Activated CD8-positive, alpha-beta memory T cell treated with anti-CD3 and anti-CD28 coated beads, Interleukin-2, amount 50 U/mL, for 1 hour (primary cell): ENCODE measurements at regions not wholly inside any gene's neighbourhood (a gene's known extent, or its start where the extent isn't known, plus 50 kb on each side); places are given as distances from the start of the nearest gene placed in this dataset.

Source experiments
- DNase-seq: peaks from one replicate; pipeline ENCODE4 v3.0.0-alpha.2; 2020; ENCODE audit errors: extremely low read depth

- no peak for DNase-seq
These were observed 1938.0 kb upstream of the PIK3C3 start for GRCh38 chr18:40017021-40017420.

GRCh38 chr18:40016405-40016804 is 1938.6 kb upstream of the PIK3C3 start:
- no peak for DNase-seq

- no peak for DNase-seq
These were observed 1941.9 kb upstream of the PIK3C3 start for GRCh38 chr18:40013001-40013609.

- DNase-seq, result no peak
These were observed 1943.8 kb upstream of the PIK3C3 start for GRCh38 chr18:40011201-40011600.

- DNase-seq, result no peak
These were observed 1948.4 kb upstream of the PIK3C3 start for GRCh38 chr18:40006634-40007033.

DNA sequence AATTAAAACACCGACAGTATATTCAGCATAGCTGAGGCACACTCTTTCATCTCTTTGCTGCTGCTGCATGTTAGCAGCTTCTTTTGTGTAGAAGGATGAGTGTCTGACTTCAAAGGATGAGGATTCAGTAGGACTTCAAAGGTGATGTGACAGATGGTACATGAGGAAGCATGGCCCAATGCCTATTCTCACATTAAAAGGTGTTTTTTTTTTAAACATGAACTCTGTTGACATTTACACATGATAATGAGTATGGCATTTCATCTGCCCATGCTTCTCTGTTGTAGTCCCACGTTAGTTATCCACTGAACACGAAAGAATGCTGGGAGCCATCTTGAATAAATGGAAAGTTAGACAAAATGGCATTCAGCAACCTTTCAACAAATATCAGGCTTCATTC is 1950.8 kb upstream of the PIK3C3 start:
- DNase-seq, result no peak

- no peak for DNase-seq
These were observed 1956.7 kb upstream of the PIK3C3 start for GRCh38 chr18:39998317-39998716.

DNA sequence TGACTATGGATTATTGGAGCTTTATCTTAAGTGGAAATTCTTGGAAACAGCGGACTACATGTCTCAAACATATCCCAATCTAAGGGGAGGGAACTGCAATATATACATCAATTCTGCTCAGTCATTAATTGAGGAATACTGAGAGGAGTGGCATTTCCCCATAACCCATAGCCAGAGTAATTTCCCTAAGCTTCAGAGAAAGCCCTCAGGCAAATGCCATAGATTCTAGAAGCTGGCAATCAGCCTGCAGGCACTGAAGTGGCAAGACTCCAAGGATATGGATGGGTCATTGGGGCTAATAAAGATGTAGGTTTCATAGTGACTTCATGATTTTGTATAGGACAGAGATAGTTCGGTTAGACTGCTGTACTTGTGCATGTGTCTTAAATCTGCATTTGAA is 1960.5 kb upstream of the PIK3C3 start:
- no peak for DNase-seq

DNA sequence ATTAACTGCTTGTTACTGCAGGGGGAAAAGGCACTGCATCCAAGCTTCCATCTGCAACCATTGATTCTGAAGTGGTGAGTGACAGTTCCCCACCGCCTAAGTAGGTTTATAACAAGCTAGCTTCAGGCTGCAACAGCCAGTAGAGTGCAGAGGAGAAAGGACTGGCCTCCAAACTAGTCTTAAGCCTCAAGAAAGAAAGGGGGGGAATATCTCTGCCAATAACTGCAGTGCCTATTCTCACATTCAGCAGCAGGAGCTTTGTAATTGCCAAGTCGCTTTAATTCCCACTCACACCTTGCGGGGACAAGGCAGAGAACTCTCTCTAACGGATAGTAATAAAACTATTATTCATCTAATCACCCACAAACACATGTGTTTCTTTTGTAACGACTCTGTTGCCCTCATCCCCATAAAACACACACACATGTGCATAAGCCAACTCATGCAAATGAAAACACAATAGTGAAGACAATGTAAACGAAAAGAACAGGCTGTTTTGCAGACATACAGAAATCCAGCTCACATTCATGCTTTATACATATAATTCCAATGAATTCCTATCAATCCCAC is 1963.3 kb upstream of the PIK3C3 start:
- DNase-seq, result no peak

- no peak for DNase-seq
These were observed 1964.5 kb upstream of the PIK3C3 start for GRCh38 chr18:39990540-39990939.

GRCh38 chr18:39976771-39977170 is 1978.3 kb upstream of the PIK3C3 start:
- no peak for DNase-seq

GRCh38 chr18:39972521-39972920 is 1982.5 kb upstream of the PIK3C3 start:
- DNase-seq, result no peak

DNA sequence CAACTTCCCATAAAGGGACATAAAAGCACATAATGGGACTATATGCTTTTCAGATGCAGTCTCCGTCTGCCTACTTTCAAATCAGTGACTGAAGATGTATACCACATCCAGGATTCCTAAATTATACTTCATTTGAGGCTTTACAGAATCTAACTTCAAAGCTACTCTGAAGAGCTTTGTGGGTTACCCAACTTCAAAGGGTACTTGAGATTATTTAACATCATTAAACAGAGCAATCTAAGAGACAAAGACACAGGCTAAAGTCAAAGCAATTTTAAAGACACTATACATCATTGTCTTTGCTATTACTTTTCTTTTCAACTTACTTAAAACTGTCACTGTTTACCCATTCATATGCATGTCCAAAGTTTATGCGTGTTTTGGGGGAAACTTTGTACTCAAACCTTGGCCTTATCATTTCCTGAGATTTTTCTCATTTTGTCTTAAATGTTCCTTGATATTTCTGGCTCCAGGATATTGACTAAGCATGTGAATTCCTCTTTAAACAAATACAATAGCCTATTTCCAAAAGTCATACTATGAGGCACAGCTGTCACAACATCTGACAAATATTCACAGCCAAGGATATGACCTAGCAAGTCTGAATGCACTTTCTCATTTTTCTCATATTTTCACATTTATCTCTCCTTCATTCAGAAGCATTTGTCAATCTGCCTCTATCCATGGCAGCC is 1985.1 kb upstream of the PIK3C3 start:
- DNase-seq, result no peak

DNA sequence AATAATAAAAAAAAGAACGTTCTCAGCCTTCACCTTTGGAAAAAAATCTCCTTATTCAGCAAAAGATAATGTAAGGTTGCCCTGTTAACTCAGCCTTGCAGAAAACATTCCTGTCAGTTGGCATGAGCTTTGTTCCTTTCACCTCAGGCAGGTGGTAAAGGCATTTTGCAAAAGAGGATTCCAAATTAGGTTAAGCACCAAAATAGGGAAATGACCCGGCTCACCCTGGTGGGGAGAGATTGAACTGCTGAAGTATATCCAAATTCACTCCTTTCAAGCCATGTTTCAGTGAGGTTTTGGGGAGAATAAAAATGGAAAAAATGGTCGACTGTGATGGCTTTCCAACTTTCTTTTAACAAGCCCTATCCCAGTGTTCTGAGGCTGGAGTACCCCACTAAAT is 1988.8 kb upstream of the PIK3C3 start:
- DNase-seq, result no peak

- DNase-seq, result no peak
These were observed 1992.5 kb upstream of the PIK3C3 start for GRCh38 chr18:39962546-39962945.

DNA sequence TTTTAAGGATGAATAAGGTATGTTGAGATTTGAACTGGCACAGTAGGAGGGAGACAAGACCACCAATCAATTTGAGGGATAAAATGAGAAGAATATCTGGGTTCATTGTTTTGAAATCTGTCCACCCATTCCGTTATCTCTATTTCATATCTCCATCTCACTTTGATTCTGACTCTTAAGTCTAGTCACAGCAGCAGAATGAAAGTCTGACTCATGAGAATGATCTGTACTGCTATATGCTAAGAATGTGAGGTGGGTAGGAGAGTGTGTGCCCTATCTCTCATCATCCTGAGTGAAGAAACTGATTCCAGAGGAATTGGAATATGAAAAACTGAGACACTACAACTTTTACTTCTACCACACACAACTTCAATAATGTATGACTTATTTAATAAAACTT is 1994.5 kb upstream of the PIK3C3 start:
- DNase-seq, result no peak

DNA sequence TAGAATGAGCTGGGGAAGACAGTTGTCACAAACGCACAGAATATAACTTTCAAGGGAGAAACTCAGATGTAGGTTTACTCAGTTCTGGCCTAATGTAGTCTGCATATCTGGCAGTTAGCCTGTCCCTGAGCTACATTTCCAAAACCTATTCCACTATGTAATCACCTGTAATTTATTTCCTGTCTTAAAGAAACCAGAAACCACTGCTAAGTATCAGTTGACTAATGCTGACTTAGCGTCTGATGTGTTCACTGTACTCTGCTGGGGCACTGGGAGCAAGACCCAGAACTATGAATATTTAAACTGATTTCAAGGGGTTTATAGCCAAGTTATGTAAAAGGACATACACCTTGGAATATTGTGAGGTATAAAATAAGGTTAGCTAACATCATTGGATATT is 1995.2 kb upstream of the PIK3C3 start:
- DNase-seq, result no peak

GRCh38 chr18:39958876-39959275 is 1996.2 kb upstream of the PIK3C3 start:
- DNase-seq, result no peak

DNA sequence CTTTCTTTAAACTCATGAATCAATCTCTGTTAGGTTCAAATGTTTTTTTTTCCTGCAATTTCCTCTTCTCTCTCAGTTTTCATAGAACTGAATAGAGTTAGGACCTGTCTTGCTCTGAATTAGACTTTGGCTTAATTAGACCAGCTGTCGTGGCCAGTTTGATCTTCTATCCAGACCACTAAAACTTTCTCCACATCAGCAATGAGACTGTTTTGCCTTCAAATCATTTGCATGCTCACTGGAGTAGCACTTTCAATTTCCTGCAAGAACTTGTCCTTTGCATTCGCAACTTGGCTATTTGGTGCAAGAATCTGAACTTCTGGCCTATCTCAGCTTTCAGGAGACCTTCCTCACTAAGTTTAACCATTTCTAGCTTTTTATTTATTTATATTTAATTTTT is 2002.2 kb upstream of the PIK3C3 start:
- no peak for DNase-seq

GRCh38 chr18:39951142-39951720 is 2003.8 kb upstream of the PIK3C3 start:
- DNase-seq, result no peak

DNA sequence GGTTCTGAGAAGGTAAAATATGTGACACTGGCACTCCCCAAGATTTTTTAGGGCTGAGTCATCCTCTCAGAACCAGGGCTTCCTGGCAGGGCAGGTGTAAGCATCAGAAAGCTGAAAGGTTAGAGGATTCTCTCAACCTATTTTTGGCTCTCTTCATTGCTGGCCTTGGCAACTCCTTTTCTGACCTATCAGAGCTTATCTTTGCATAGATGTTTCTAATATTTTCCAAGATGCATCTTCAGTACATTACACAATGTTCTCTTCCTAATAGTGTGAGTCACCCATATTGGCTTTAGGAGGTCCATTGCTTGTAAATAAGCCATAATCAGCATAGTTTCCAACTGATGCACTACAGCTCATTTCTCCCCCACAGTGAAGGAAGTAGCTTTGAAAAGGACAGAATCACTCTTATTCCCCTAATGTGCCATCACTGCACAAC is 2008.4 kb upstream of the PIK3C3 start:
- no peak for DNase-seq

DNA sequence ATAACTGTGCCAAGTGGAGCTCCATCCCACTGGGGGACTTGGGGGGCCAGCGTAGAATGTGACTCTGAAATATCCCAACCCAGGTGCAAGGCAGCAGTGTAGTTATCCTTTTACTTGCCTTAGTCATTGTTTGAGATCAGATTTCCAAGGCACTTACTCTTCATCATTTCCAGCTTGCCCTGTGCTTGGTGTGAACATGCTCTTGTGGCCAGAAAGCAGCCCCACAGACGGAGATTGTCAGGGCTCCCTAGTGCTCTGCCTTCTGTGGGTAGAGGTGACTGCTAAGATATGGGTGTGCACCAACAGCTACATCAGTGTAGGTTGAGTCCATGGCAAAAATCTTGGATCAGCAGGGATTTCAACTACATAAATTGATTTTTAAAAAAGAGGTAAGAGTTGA is 2010.0 kb upstream of the PIK3C3 start:
- DNase-seq, result no peak

GRCh38 chr18:39942702-39943101 is 2012.3 kb upstream of the PIK3C3 start:
- no peak for DNase-seq
